Adrenal gland (tissue), 9 donors: ENCODE measurements at regions not wholly inside any gene's neighbourhood (a gene's known extent, or its start where the extent isn't known, plus 50 kb on each side); places are given as distances from the start of the nearest gene placed in this dataset.

ENCODE experiments used
- DNase-seq, 7 donors: peaks; one replicate each; pipeline ENCODE4 v3.0.0-alpha.2; 2019 to 2020
- H3K27ac ChIP-seq, 5 donors: fragments of 200-600 bp; sonication (generic) in 4 of 5; 1 replicate in 3 of 5; 2 replicates in 2 of 5; pipeline versions ENCODE4 v1.5.1 to v1.8.0; 2016 to 2020; ENCODE audit warnings: mild to moderate bottlenecking in 1 of 5
- H3K27me3 ChIP-seq: fragments of 200-600 bp; 2 replicates; pipeline ENCODE4 v1.8.0; 2021
- H3K36me3 ChIP-seq, 2 donors: fragments of 200-600 bp; replicated peaks in 1 of 2; 1 replicate in 1 of 2; 2 replicates in 1 of 2; pipeline versions ENCODE4 v1.5.1 to v1.8.0; 2018 to 2022
- H3K4me1 ChIP-seq, 2 donors: fragments of 200-600 bp; replicated peaks in 1 of 2; 1 replicate in 1 of 2; 2 replicates in 1 of 2; pipeline versions ENCODE4 v1.5.1 to v1.8.0; 2018 to 2021
- H3K4me3 ChIP-seq, 4 donors: fragments of 200-600 bp; sonication (generic) in 3 of 4; one replicate each; pipeline ENCODE4 v1.5.1; 2016 to 2018
- H3K9me3 ChIP-seq, 3 donors: fragments of 200-600 bp; sonication (generic) in 1 of 3; replicated peaks in 1 of 3; 1 replicate in 2 of 3; 2 replicates in 1 of 3; pipeline versions ENCODE4 v1.5.1 to v1.8.0; 2016 to 2021
- POLR2A ChIP-seq, 2 donors: fragments of 450-650 bp; IDR thresholded peaks; one replicate each; pipeline ENCODE4 v1.6.1; 2017; ENCODE audit warnings: antibody characterized with exemption in 2 of 2, mild to moderate bottlenecking in 2 of 2, moderate library complexity in 1 of 2
- WGBS, 4 donors: extraction: QIAGEN DNeasy Blood & Tissue Kit in 2 of 4; methylation state at CpG; one replicate each; pipeline versions ENCODE4 v1.1.5 to v1.1.7; 2013 to 2017; 5-methylcytosine and 5-hydroxymethylcytosine counted together
- intact Hi-C, 2 donors: fragments of 100-400 bp; cut with DNase I; formaldehyde crosslinking; loops; one replicate each; pipeline versions ENCODE4 v1.14.1 to v1.15.0; 2022 to 2023
- TF ChIP-seq, protein P1 (sequence below), 6 experiments: fragments of 450-650 bp in 4 of 6; fragments of 200-600 bp in 2 of 6; sonication (generic) in 1 of 6; IDR thresholded peaks; 1 replicate in 5 of 6; 2 replicates in 1 of 6; pipeline versions ENCODE4 v1.5.1 to v1.8.0; 2016 to 2021; ENCODE audit warnings: antibody characterized with exemption in 6 of 6, mild to moderate bottlenecking in 2 of 6, moderate library complexity in 1 of 6
- donor health status: healthy with polysubstance abuse.
- donor health status: Bipolar disorder and iron deficiency.
- donor health status: DM: yes; HTN: yes; CAD: no.
- donor health status: DM: no; HTN: no; CAD: no.
- donor health status: DM: no; HTN: no; CAD: no.

DNA sequence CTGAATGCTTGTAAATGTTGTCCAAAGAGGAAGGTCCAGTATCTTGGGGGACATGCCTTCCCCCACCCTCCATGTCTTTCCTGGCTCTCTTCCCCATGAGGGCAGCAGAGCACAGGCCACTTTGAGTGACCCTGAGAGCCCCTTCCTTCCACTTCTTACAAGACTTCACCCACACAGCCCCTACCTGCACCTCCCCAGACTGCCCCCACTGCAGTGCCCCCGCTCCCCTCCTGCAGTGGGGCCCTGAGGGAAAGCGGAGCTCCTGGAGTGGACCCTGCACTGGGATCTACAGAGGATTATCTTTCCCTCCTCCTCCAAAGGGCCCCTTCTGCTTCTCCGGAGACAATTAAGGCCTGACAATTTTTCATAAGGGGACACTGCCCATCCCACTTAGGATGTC is 326.8 kb downstream of the TCERG1L start:
- no peak for TF ChIP-seq POLR2A (IDR thresholded peaks at IDR 0.05)
- TF ChIP-seq, protein P1, sequence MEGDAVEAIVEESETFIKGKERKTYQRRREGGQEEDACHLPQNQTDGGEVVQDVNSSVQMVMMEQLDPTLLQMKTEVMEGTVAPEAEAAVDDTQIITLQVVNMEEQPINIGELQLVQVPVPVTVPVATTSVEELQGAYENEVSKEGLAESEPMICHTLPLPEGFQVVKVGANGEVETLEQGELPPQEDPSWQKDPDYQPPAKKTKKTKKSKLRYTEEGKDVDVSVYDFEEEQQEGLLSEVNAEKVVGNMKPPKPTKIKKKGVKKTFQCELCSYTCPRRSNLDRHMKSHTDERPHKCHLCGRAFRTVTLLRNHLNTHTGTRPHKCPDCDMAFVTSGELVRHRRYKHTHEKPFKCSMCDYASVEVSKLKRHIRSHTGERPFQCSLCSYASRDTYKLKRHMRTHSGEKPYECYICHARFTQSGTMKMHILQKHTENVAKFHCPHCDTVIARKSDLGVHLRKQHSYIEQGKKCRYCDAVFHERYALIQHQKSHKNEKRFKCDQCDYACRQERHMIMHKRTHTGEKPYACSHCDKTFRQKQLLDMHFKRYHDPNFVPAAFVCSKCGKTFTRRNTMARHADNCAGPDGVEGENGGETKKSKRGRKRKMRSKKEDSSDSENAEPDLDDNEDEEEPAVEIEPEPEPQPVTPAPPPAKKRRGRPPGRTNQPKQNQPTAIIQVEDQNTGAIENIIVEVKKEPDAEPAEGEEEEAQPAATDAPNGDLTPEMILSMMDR (IDR thresholded peaks at IDR 0.05), result no peak
- 60 to 81% (median 77%) methylated on average over 3 of the region's 3 CpGs for whole genome bisulfite sequencing, 4 donors
- peak in 1 of 7 donors; percentile 18 for DNase-seq
- H3K27ac ChIP-seq, result no peak overlapping the region
- H3K36me3 ChIP-seq, result no peaks in the 10 kb centered on the region
- H3K9me3 ChIP-seq, result no peaks in the 10 kb centered on the region
- intact Hi-C loops, result no loop called here
- no peak overlapping the region for H3K4me3 ChIP-seq
- H3K27me3 ChIP-seq, result no peaks in the 10 kb centered on the region
- H3K4me1 ChIP-seq, result no peaks in the 10 kb centered on the region

- no peaks in the 10 kb centered on the region for H3K9me3 ChIP-seq
- TF ChIP-seq POLR2A (IDR thresholded peaks at IDR 0.05), result no peak
- TF ChIP-seq, protein P1 (IDR thresholded peaks at IDR 0.05), result no peak
- peak in 1 of 7 donors; percentile 11 for DNase-seq
- H3K4me1 ChIP-seq, result no peaks in the 10 kb centered on the region
- no peak overlapping the region for H3K27ac ChIP-seq
- no peaks in the 10 kb centered on the region for H3K27me3 ChIP-seq
- 87 to 91% (median 88%) methylated on average over 15 to 16 of the region's 16 CpGs for WGBS, 4 donors
- no peak overlapping the region for H3K4me3 ChIP-seq
- H3K36me3 ChIP-seq, result no peaks in the 10 kb centered on the region
- intact Hi-C loops, result no loop called here
Observed at GRCh38 chr10:130985158-130985753, 326.3 kb downstream of the TCERG1L start.

DNA sequence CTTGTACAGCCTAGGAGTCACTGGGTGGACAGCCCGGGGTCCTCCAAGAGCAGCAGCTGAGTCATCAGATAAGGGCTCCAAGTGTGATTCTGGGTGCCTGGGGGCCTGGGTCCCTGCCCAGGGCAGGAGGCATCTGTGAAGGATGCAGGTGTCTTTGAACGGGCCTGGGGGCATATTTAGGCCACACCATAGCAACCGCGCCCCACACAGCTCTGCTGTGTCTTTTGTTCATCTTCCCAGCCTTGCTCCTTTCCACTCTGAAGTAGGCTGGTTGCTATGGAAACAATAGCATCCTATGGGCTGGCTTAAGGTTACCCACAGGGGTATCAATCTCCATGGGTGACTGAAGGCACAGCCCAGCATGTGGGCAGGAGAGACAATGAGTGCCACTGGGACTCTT is 324.7 kb downstream of the TCERG1L start:
- intact Hi-C loops, result no loop called here
- H3K4me1 ChIP-seq, result no peaks in the 10 kb centered on the region
- WGBS, 4 donors, result 80 to 92% (median 89%) methylated on average over 4 of the region's 4 CpGs
- H3K27ac ChIP-seq, result no peak overlapping the region
- H3K9me3 ChIP-seq, result no peaks in the 10 kb centered on the region
- no peaks in the 10 kb centered on the region for H3K27me3 ChIP-seq
- H3K36me3 ChIP-seq, result no peaks in the 10 kb centered on the region
- TF ChIP-seq, protein P1 (IDR thresholded peaks at IDR 0.05), result no peak
- no peak for TF ChIP-seq POLR2A (IDR thresholded peaks at IDR 0.05)
- no peak overlapping the region for H3K4me3 ChIP-seq
- peak in 1 of 7 donors; percentile 30 for DNase-seq

- intact Hi-C loops, result no loop called here
- WGBS, 4 donors, result 76 to 92% (median 86%) methylated on average over 6 to 7 of the region's 7 CpGs
- Histone ChIP-seq H3K4me1 (no peaks in the 10 kb centered on the region), H3K27ac (no peak overlapping the region), H3K27me3 (no peaks in the 10 kb centered on the region), H3K4me3 (no peak overlapping the region), H3K36me3 (no peaks in the 10 kb centered on the region), H3K9me3 (no peaks in the 10 kb centered on the region)
- no peak for DNase-seq
- TF ChIP-seq, protein P1 (IDR thresholded peaks at IDR 0.05), result no peak
- TF ChIP-seq POLR2A (IDR thresholded peaks at IDR 0.05), result no peak
Observed at GRCh38 chr10:130987401-130987800, 324.1 kb downstream of the TCERG1L start.
